NCI-H345 treated with DMSO at 0.1 percent for 48 hours (cell line): ENCODE measurements at regions not wholly inside any gene's neighbourhood (a gene's known extent, or its start where the extent isn't known, plus 50 kb on each side); places are given as distances from the start of the nearest gene placed in this dataset.
A peak's percentile ranks its signal among the peaks of the same experiment; 100 is the strongest.
"Not testable (repeated sequence)": the region's sequence is repeated elsewhere in the genome, so short reads cannot be mapped to it uniquely, and the experiment has no call there.

ENCODE experiments used
- DNase-seq: peaks from one replicate; lab custom pipeline; 2025; ENCODE audit not compliant: unreplicated experiment; lab: John Stamatoyannopoulos, UW

DNA sequence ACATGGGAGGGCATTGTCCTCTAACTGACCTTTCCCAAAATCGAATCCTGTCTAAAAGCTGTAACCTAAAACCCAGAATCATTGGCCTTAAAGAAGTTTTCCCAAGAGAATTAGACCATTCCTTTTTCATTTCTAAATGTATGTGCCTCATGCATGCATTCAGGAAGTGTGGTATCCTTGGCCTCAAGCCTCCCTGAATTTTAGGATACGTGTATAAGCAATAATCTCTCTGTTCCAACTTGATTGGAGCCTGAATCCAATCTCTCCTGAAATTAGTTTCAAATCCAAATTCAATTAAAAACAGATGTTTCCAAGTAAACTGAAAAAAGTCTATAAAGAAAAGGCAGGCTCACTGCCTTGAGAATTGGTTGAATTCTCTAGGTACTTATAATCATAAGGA, 86.0 kb upstream of the VEPH1 start:
- no peak for DNase-seq

GRCh38 chr3:157588386-157589060, 85.3 kb upstream of the VEPH1 start:
- DNase-seq: no peak

GRCh38 chr3:157586293-157586692, 83.1 kb upstream of the VEPH1 start:
- no peak for DNase-seq

GRCh38 chr3:157585386-157585785, 82.2 kb upstream of the VEPH1 start:
- no peak for DNase-seq

DNA sequence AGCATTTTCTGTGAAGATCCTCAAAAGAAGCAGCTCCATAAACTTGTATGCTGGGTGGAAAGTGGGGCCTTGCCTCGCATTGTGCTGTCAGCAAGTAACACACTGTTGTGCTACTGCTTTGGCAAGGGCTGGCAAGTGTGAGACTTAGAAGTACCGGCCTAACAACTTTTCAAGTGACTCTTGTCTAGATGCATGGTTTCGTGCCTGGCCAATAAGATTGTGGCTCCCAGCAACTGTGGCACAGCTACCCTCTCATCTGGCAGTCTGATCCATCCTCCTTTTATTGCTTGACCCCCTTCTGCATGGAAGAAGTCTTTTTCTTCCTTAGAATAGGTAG, 79.4 kb upstream of the VEPH1 start:
- DNase-seq: no peak

GRCh38 chr3:157581956-157582636, 78.9 kb upstream of the VEPH1 start:
- DNase-seq: not testable (repeated sequence)

DNA sequence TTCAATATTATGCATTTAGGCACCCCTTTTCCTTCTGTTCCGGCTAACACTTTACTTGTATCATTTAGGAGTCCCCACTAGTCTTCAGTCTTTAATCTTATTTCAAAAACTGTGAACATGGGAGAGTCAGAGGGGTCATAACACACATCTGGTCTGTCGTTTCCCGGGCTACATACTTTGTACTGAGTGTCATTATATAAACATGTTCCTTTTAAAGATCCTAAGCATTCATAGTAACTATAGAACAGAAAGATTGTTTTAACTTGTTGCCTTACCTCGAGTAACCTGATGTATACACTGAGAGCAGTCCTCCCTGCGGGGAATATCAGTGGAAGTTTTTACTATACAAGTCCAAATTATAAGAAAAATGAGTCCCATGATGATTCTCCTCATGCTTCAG, 78.2 kb upstream of the VEPH1 start:
- DNase-seq: no peak

DNA sequence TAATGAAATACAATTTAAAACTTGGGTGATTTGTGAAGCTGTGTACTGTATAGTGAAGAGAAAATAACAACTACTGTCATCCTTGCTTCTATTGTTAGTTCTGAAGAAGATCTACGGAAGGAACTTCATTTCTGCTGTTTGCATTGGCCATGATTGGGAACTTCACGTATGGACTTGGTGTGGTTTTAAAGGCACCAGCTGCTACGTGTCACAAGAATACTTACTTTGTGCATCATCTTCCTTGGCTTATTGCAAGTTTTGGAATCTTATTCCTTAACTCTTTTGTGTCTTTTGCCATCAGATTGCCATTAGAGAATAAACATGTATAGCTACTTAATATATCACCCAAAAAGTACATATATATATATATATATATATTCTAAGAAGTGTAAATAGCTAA, 75.0 kb upstream of the VEPH1 start:
- DNase-seq: no peak

DNA sequence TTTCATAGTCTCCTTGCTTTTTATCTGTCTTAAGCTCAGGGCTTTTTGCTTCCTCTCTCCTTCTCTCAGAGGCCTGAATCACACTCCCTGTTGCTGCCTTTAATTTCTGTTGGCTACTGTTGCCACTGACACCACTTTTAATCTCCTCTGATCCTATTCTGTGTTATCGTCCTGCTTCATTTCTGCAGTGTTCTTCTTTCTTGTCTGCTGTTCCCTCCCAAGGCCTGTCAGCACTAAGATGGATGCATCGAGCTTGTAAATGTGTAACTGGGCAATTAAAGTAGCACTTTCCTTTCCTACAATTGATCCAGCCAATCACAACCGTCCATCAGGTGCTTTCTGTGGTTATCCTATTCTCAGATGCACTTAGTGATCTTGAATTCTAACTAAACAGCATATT, 71.3 kb upstream of the VEPH1 start:
- DNase-seq: no peak

DNA sequence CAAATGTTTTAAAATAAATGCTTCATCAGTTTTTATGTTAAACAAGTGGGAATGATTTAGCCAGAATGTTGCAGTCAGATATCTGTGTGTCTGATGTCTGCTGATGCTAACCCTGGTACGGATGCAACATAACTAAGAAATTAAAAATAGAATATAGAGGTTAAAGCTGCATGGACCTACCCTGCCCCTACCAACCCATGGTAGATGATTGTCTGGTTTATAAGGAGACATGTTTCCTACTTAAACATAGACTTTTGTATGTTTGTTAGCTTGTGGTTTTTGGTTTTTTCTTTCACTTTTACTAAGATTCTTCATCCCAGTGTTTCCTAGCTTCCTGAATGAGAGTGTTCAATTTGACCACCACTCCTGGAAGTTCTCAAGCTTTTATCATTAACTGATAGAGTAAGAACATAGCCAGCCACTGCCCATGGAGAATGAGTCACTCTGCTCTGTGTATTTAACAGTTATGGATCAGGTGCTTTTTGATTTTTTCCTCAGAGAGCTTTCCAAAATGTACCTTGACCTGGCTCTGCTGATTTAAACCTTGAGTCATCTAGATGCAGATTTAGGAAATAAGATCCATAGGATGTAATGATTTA, 70.7 kb upstream of the VEPH1 start:
- no peak for DNase-seq

DNA sequence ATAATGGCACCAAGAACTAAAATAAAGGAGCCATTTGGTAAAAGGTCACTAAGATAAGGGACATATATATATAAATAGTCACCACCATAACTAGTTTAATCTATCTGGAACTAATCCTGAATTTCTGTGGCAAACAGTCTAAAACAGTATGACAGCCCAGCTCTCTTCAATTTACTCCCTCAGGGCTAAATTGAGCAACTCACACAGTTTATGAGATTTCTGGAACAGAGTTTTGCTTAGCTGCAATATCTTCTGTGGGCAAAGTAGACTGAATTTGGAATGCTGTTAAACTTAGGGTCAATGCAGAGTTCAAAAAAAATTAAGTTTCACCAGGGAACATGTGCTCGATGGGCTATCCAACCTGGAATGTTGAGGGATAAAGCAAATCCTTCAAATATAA, 70.1 kb upstream of the VEPH1 start:
- no peak for DNase-seq

GRCh38 chr3:157572559-157573270, 69.5 kb upstream of the VEPH1 start:
- peak; percentile 3 for DNase-seq

- no peak for DNase-seq
These were observed 63.4 kb upstream of the VEPH1 start for GRCh38 chr3:157566596-157566995.

GRCh38 chr3:157559401-157559800, 56.2 kb upstream of the VEPH1 start:
- DNase-seq: no peak
